ENCODE measurements at regions not wholly inside any gene's neighbourhood (a gene's known extent, or its start where the extent isn't known, plus 50 kb on each side); places are given as distances from the start of the nearest gene placed in this dataset.

- H3K27ac Mint-ChIP-seq: no peak overlapping the region
- no peak overlapping the region for H3K56ac ChIP-seq (ENCODE audit: insufficient read length, low read depth, low read length)
- H3K79me2 ChIP-seq (ENCODE audit: insufficient read depth, low read length): no peaks in the 10 kb centered on the region
- H2BK20ac ChIP-seq (ENCODE audit: low read depth, low read length, poor library complexity, severe bottlenecking): no peak overlapping the region
- no peaks in the 10 kb centered on the region for H3K23me2 ChIP-seq (ENCODE audit: insufficient read length, low read depth, low read length, poor library complexity, severe bottlenecking)
- peaks cover 0 to 3% of the 10 kb centered on the region in 2 experiments; a peak in 1 of 5 replicates for H3K9me3 Mint-ChIP-seq
- no peak overlapping the region for H2BK5ac ChIP-seq (ENCODE audit: insufficient read length, low read length)
- H3K4ac ChIP-seq (ENCODE audit: low read depth, low read length): no peak overlapping the region
- H3K4me1 Mint-ChIP-seq: no peaks in the 10 kb centered on the region
- H2BK15ac ChIP-seq (ENCODE audit: low read depth, low read length): no peak overlapping the region
- H2AK5ac ChIP-seq (ENCODE audit: insufficient read length, low read length): no peak overlapping the region
- H3K14ac ChIP-seq (ENCODE audit: insufficient read depth, low read length): no peak overlapping the region
- H3K27me3 ChIP-seq (ENCODE audit: insufficient read depth, low read length): no peaks in the 10 kb centered on the region
- H3K4me1 ChIP-seq (ENCODE audit: insufficient read depth, low read length): no peaks in the 10 kb centered on the region
- H3T11ph ChIP-seq (ENCODE audit: low read length): no peak overlapping the region
- no peak overlapping the region for H4K5ac ChIP-seq (ENCODE audit: insufficient read length, low read depth, low read length)
- WGBS (ENCODE audit: extremely low coverage, insufficient read length, low lambda C conversion rate): no CpG with 5 or more reads among the region's 5 CpGs
- TF ChIP-seq CTCF (conservative IDR thresholded peaks at IDR 0.05): no peak
- no peaks in the 10 kb centered on the region for H3K27me3 Mint-ChIP-seq (ENCODE audit: low read depth)
- H3K9me3 ChIP-seq (ENCODE audit: control insufficient read depth, low read depth, low read length): no peaks in the 10 kb centered on the region
- no peak overlapping the region for H3K27ac ChIP-seq (ENCODE audit: insufficient read length, low read depth, low read length)
- H3K4me3 Mint-ChIP-seq: no peak overlapping the region
- no peaks in the 10 kb centered on the region for H4K20me1 ChIP-seq (ENCODE audit: control insufficient read depth, insufficient read depth, insufficient read length)
- no peak overlapping the region for H4K8ac ChIP-seq (replicated peaks; ENCODE audit: insufficient read length, low read depth, low read length)
- DNase-seq: no peak
- H2AFZ ChIP-seq (ENCODE audit: low read length): no peak overlapping the region
- no peaks in the 10 kb centered on the region for H3K36me3 Mint-ChIP-seq (ENCODE audit: insufficient read depth in 1 of 3, low read depth in 3 of 3)
- no peak overlapping the region for H4K91ac ChIP-seq (ENCODE audit: insufficient read length, low read depth, low read length)
- H3K23ac ChIP-seq (ENCODE audit: insufficient read length, low read depth, low read length): no peak overlapping the region
- H3K79me1 ChIP-seq (ENCODE audit: insufficient read depth, low read depth, low read length, poor library complexity, severe bottlenecking): no peaks in the 10 kb centered on the region
- H2BK120ac ChIP-seq (ENCODE audit: low read depth, low read length, poor library complexity, severe bottlenecking): no peak overlapping the region
- no peak overlapping the region for H3K9ac ChIP-seq (ENCODE audit: extremely low read depth, insufficient read length, low read length)
- no peak overlapping the region for H3K18ac ChIP-seq (ENCODE audit: insufficient read length, low read depth, low read length)
- H3K4me2 ChIP-seq (ENCODE audit: insufficient read depth, insufficient read length, low read length): no peak overlapping the region
- no peak overlapping the region for H2BK12ac ChIP-seq (ENCODE audit: insufficient read length, low read depth, low read length)
These were observed 932.9 kb downstream of the XPNPEP1 start for GRCh38 chr10:108990441-108990840.

Measured in H9 (cell line).